DOHH2 (cell line): ENCODE measurements at regions not wholly inside any gene's neighbourhood (a gene's known extent, or its start where the extent isn't known, plus 50 kb on each side); places are given as distances from the start of the nearest gene placed in this dataset.

Source experiments
- EZH2phosphoT487 ChIP-seq: fragments of 200-600 bp; sonication (generic); IDR thresholded peaks from 2 replicates; pipeline ENCODE4 v1.6.1; 2017; ENCODE audit warnings: borderline replicate concordance, mild to moderate bottlenecking, antibody characterized with exemption, low read length, moderate library complexity, mixed read lengths
- TF ChIP-seq, protein P1 (sequence below): fragments of 200-600 bp; sonication (generic); IDR thresholded peaks from one replicate; pipeline ENCODE4 v1.5.1; 2014; ENCODE audit warnings: antibody characterized with exemption, mild to moderate bottlenecking, low read depth, low read length; ENCODE audit not compliant: poor library complexity, severe bottlenecking

GRCh38 chr6:150651808-150652470, 52.3 kb downstream of the PLEKHG1 start:
- TF ChIP-seq, protein P1, sequence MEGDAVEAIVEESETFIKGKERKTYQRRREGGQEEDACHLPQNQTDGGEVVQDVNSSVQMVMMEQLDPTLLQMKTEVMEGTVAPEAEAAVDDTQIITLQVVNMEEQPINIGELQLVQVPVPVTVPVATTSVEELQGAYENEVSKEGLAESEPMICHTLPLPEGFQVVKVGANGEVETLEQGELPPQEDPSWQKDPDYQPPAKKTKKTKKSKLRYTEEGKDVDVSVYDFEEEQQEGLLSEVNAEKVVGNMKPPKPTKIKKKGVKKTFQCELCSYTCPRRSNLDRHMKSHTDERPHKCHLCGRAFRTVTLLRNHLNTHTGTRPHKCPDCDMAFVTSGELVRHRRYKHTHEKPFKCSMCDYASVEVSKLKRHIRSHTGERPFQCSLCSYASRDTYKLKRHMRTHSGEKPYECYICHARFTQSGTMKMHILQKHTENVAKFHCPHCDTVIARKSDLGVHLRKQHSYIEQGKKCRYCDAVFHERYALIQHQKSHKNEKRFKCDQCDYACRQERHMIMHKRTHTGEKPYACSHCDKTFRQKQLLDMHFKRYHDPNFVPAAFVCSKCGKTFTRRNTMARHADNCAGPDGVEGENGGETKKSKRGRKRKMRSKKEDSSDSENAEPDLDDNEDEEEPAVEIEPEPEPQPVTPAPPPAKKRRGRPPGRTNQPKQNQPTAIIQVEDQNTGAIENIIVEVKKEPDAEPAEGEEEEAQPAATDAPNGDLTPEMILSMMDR: no peak
- no peak for TF ChIP-seq EZH2phosphoT487
